GM12891 (cell line): ENCODE measurements at regions not wholly inside any gene's neighbourhood (a gene's known extent, or its start where the extent isn't known, plus 50 kb on each side); places are given as distances from the start of the nearest gene placed in this dataset.
A peak's percentile ranks its signal among the peaks of the same experiment; 100 is the strongest.
"Not testable (repeated sequence)": the region's sequence is repeated elsewhere in the genome, so short reads cannot be mapped to it uniquely, and the experiment has no call there.

Source experiments
- DNase-seq: peaks from one replicate; pipeline ENCODE4 v3.0.0; 2011; ENCODE audit warnings: low spot score; ENCODE audit not compliant: insufficient read length
- FAIRE-seq: peaks from 2 replicates; lab custom pipeline; 2011; peaks lifted over from hg19 to GRCh38; lab: Jason Lieb, UNC
- PAX5 ChIP-seq: IDR thresholded peaks from 2 replicates; pipeline ENCODE4 v1.6.1; 2011; ENCODE audit warnings: low read length, moderate library complexity, mild to moderate bottlenecking; ENCODE audit not compliant: insufficient read depth, severe bottlenecking
- POLR2A ChIP-seq: IDR thresholded peaks from 2 replicates; pipeline ENCODE4 v1.6.1; 2011; ENCODE audit warnings: low read depth, low read length, control low read depth
- POLR2AphosphoS5 ChIP-seq: IDR thresholded peaks from 2 replicates; pipeline ENCODE4 v1.6.1; 2011; ENCODE audit warnings: low read depth, low read length, control low read depth
- POU2F2 ChIP-seq: IDR thresholded peaks from 2 replicates; pipeline ENCODE4 v1.6.1; 2011; ENCODE audit warnings: low read depth, mild to moderate bottlenecking, control low read depth, low read length, moderate library complexity
- SPI1 ChIP-seq: IDR thresholded peaks from 2 replicates; pipeline ENCODE4 v1.6.1; 2011; ENCODE audit warnings: low read depth, low read length, control low read depth
- TAF1 ChIP-seq: IDR thresholded peaks from 2 replicates; pipeline ENCODE4 v1.6.1; 2011; ENCODE audit warnings: low read depth, low read length, control low read depth

GRCh38 chr13:80884056-80884785 is 543.3 kb upstream of the SPRY2 start:
- DNase-seq (no peak), FAIRE-seq (no peak)
- TF ChIP-seq POU2F2, result no peak
- TF ChIP-seq POLR2A, result no peak
- no peak for TF ChIP-seq POLR2AphosphoS5

GRCh38 chr13:80883545-80883944 is 542.6 kb upstream of the SPRY2 start:
- TF ChIP-seq TAF1 (no peak), SPI1 (no peak), POLR2A (no peak), POU2F2 (no peak), PAX5 (no peak), POLR2AphosphoS5 (no peak)
- FAIRE-seq (no peak), DNase-seq (no peak)

GRCh38 chr13:80881942-80882445 is 541.1 kb upstream of the SPRY2 start:
- TF ChIP-seq PAX5 (no peak), POLR2A (no peak), SPI1 (no peak), POU2F2 (no peak), POLR2AphosphoS5 (no peak), TAF1 (no peak)
- FAIRE-seq (no peak), DNase-seq (no peak)

GRCh38 chr13:80881495-80881894 is 540.6 kb upstream of the SPRY2 start:
- TF ChIP-seq SPI1, result no peak
- no peak for TF ChIP-seq POLR2A
- no peak for TF ChIP-seq POU2F2
- TF ChIP-seq POLR2AphosphoS5, result no peak
- TF ChIP-seq TAF1, result no peak
- no peak for TF ChIP-seq PAX5

GRCh38 chr13:80881034-80881433 is 540.1 kb upstream of the SPRY2 start:
- DNase-seq, result no peak
- FAIRE-seq, result no peak
- TF ChIP-seq SPI1, result no peak
- TF ChIP-seq POLR2AphosphoS5, result no peak
- no peak for TF ChIP-seq PAX5
- no peak for TF ChIP-seq POU2F2
- no peak for TF ChIP-seq TAF1
- no peak for TF ChIP-seq POLR2A

More at GRCh38 chr13:80881495-80881894, 540.6 kb upstream of the SPRY2 start:
- DNase-seq (no peak), FAIRE-seq (no peak)

- TF ChIP-seq SPI1, result no peak
- TF ChIP-seq PAX5, result no peak
- no peak for TF ChIP-seq TAF1
- no peak for TF ChIP-seq POLR2AphosphoS5
- TF ChIP-seq POLR2A, result no peak
- no peak for TF ChIP-seq POU2F2
- DNase-seq (no peak), FAIRE-seq (no peak)
These were observed 537.0 kb upstream of the SPRY2 start for GRCh38 chr13:80877944-80878241.

GRCh38 chr13:80877209-80877943 is 536.5 kb upstream of the SPRY2 start:
- FAIRE-seq (no peak), DNase-seq (no peak)
- TF ChIP-seq POLR2AphosphoS5, result no peak
- no peak for TF ChIP-seq PAX5
- TF ChIP-seq TAF1, result no peak
- no peak for TF ChIP-seq POLR2A
- TF ChIP-seq POU2F2, result no peak
- no peak for TF ChIP-seq SPI1

- DNase-seq (no peak), FAIRE-seq (peak; percentile 81)
- TF ChIP-seq SPI1, result peak; percentile 86
- no peak for TF ChIP-seq PAX5
These were observed 532.7 kb upstream of the SPRY2 start for GRCh38 chr13:80873589-80873988.

- not testable (repeated sequence) for DNase-seq, FAIRE-seq
These were observed 531.0 kb upstream of the SPRY2 start for GRCh38 chr13:80871971-80872370.

- DNase-seq, result no peak
These were observed 530.6 kb upstream of the SPRY2 start for GRCh38 chr13:80871481-80871880.

More at GRCh38 chr13:80871481-80871880, 530.6 kb upstream of the SPRY2 start:
- FAIRE-seq, result no peak
- TF ChIP-seq SPI1, result no peak
- no peak for TF ChIP-seq POU2F2
- TF ChIP-seq POLR2A, result no peak
- TF ChIP-seq POLR2AphosphoS5, result no peak
- no peak for TF ChIP-seq TAF1
- no peak for TF ChIP-seq PAX5
